Superior temporal gyrus (tissue), 1 donor: ENCODE measurements at regions not wholly inside any gene's neighbourhood (a gene's known extent, or its start where the extent isn't known, plus 50 kb on each side); places are given as distances from the start of the nearest gene placed in this dataset.

Experiments
- DNase-seq: peaks from one replicate; pipeline ENCODE4 v3.0.0-alpha.2; 2016; ENCODE audit errors: extremely low spot score

DNA sequence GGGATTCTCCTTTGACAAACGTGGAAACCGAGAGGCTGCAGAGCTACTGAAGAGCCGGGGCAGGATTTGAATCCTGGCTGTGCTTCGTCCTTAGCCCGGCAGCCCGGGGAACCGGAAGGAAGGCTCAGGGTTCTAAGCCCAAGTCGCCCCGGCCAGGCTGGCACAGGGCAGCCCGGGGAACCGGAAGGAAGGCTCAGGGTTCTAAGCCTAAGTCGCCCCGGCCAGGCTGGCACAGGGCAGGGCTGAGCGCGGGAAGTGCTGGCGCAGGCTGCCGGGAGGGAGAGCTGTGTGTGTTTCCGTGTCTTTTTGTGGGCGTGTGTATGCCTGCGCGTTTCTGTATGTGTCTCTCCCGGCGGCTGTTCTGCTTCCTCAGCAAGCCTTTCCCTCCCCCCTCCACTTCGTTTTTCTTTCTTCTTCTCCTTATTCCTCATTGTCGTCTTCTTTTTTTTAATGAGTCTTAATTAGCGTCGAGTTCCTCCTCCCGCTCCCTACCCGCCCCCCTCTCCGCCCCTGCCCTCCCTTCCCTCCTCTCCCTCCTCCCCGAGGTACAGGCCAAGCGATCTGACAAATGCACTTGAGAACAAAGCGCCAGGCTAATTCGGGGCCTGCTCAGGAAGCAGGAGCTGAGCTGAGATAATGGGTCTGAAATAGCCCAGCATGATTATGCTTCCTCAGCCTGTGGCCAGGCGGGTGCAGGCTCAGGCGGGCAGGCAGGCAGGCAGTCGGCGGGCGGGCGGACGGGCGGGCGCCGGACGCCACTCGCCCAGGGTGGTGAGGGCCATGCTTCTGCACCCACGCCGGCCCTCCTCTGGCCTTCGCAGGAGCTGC lies 65.9 kb downstream of the EFNB1 start:
- peak; percentile 34 for DNase-seq

DNA sequence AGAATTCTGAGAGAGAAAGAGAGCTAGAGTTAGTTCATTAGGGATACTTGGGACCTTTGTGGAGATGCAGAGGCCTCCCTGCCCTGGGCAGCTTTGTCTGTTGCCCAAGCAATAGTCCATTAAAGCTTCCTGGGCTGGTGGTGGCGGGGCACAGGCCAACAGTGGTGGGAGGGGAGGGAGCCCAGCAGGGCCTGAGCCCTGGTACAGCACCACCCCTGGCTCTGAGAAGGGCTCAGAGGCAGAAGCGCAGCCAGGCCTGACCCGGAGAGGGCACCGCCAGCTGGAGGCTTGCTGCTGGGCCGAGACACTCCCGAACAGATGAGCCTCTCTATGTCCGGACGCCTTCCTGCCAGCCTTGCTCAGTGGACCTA lies 65.3 kb downstream of the EFNB1 start:
- peak; percentile 22 for DNase-seq

DNA sequence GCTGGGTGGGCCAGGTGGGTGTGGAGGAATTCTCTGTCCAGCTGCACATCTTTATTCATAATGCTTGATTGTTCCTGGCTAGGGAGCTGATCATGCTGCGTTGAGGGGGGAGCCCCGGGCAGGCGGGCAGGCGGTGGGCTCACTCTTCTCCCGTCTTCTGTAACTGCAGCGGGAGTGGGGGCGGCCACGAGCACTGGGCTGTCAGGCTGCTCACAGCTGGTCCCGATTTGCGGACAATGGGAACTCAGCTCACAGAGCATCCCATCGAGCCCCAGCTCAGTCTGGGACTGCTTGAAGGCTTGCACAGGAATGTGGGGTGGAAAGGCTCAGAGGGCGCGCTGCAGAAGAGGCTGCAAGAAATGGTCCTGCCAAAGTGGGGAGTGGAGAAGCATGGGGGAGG lies 63.8 kb downstream of the EFNB1 start:
- no peak for DNase-seq

DNA sequence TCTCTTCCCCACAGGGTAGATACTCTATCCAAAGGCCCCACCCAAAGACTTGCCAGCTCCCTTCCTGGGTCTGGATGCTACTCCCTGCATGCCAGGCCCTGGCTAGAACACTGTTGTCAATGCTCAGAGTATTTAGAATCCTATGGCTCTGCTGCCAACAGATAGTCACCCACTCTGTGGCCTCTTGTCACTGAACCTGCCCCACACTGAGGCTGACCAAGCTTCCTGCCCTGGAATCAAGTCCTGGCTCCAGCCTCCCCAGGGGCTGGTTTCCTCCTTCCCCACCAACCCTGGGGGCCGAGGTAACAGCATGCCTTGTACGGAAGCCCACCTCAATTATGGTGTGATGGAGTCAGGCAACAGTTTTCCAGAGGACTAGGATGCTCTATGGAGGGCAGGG lies 63.3 kb downstream of the EFNB1 start:
- DNase-seq: no peak
